GM21528 (cell line): ENCODE measurements at regions not wholly inside any gene's neighbourhood (a gene's known extent, or its start where the extent isn't known, plus 50 kb on each side); places are given as distances from the start of the nearest gene placed in this dataset.
A peak's percentile ranks its signal among the peaks of the same experiment; 100 is the strongest.

Experiments
- ATAC-seq: cut with Tn5 transposase; IDR thresholded peaks from one replicate; pipeline ENCODE4 v1.9.1; 2021; ENCODE audit warnings: mild to moderate bottlenecking, moderate library complexity; ENCODE audit not compliant: unreplicated experiment, low FRiP score

DNA sequence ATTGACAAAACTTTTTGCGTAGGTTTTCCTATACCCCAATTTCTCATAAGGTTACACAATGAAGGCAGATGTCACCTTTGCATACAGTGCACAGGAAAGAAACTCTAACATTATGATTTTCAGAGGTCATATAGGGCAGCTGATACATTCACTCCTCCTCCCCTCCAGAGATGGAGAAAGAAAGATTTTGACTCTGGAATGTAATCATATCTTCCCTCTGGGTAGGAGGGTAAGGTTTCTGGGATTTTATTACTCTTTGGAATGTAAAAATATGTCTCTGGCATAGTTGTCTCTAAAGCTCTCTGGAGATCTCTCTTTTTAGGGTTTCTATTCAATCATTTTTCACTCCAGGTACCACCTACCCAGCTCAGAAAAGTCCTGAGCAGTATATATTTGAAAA is 398.3 kb downstream of the GPD2 start:
- no peak for ATAC-seq

DNA sequence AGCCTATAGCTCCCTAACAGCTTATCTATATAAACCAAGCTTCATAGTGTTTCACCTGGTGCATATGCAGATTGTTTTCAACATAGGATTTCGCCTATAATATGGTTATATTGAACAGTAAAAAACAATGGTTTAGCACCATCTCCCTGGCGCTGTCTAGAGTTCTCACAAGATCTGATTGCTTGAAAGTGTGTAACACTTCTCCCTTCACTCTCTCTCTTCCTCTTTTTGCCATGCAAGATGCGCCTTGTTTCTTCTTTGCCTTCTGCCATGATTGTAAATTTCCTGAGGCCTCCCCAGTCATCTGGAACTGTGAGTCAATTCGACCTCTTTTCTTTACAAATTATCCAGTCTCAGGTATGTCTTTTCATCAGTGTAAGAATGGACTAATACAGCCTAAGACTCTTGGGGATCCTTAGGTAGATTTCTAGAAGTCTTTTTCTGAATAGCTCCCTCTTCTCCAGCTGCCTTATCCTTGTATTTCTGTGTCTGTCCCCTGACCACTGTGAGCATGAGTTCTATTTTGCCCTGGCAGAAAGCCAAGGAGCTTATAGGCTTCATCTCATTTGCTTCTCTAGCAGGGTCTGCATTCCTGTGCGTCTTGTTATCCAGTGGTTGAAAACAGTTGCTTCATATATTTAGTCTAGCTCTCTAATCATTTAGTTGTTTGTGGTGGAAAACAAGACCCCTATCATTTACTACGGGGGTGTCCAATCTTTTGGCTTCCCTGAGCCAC is 401.6 kb downstream of the GPD2 start:
- no peak for ATAC-seq

DNA sequence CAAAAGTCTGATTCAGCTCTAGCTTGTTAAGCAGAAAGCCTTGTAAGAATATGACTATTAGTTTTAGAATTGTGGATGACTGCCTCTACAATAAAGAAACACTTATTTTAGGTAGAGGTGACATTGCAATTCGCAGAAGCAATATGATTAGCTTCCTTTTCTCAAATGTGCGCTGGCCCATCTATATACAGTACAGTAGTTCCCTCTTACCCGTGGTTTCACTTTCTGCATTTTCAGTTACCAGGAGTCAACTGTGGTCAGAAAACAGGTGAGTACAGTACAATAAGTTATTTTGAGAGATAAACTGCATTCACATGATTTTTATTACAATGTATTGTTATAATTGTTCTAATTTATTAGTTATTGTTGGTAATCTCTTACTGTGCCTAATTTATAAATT is 405.1 kb downstream of the GPD2 start:
- ATAC-seq = no peak

DNA sequence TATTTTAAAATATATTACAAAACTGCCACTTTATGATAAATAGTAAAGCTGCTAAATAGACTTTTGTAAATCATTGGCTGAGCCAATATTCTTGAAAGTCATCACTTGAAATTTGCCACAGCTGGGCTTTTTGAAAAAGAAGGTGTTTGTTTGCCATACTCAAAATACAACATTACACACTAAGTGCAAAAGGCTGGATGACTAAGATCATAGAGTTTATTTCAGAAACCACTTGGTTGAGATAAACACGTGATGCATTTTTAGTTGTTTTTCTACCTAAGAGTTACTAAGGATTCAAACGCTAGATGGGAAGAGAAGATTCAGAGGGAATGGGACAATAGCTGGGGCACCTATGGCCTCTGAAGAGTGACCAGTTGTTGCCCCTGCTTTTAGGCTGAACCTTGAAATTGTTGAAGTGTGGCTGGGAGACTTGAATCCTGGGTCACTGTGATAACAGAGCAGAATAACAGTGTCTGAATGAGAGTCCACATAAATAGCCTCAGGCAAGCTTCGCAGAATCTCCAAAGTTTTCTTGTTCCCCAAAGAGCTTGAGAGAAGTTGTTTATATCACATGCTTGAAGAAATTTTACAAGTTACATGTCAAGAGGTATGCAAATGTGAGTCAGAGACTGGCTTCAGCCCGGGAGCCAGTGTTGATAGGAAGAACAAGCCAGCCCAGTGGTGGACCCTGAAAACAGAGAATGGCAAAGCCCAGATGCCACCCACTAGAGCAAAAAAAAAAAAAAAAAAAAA is 409.8 kb downstream of the GPD2 start:
- ATAC-seq = no peak

DNA sequence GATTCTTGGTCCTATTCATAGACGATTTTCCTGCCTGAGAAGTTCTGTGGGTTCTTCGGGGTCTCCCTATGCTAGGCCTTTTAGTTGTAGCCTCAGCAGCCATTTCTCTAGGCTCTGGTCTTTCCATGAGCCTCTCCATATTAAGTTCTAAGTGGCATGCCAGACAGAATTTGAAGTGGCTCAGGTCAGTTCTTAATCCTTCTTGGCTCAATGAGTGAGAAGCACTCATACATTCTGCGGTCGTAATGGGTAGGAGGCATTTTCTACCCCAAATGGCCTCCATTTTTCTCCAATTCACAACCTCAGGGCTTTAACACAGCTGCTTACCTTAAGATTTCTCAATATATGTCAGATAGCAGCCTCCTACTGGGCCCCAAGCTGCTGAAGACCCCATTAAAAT is 405.3 kb upstream of the GALNT5 start:
- no peak for ATAC-seq

DNA sequence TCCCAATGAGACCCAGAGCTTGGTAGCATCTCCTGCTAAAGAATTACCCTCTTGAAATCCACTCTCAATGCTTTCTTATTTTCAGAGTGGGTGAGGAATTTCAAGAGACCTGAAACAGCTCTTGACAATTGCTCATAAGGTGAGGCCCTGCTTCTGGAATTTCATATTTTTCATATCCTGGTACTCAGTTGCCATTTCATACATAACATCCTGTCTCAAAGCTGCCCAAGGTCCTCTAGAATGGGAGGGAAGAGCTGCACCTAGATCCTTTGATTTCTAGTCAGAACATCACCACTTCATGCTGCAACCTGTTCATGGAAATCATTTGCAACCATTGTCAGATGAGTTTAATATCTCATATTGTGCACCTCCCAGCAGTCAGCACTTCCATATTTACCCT is 404.8 kb upstream of the GALNT5 start:
- no peak for ATAC-seq

DNA sequence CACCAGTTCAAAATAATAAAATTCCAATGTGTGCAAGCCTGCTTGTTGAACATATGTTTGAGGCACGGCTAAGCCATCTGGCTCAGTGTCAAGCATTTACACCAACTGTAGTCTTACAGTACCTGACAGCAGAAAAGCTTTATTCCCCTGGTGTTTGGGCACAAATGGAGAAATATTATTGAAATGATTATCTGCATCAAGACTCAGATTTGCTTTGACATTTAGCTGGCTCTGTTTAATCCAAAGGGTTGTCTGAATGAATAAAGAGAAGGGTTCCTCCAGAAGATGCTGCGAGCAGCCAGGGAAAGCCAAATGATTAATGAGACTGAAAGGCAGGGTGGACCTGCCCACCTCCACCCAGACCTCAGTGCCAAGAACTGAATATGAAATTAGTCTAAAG is 393.2 kb upstream of the GALNT5 start:
- ATAC-seq = no peak

DNA sequence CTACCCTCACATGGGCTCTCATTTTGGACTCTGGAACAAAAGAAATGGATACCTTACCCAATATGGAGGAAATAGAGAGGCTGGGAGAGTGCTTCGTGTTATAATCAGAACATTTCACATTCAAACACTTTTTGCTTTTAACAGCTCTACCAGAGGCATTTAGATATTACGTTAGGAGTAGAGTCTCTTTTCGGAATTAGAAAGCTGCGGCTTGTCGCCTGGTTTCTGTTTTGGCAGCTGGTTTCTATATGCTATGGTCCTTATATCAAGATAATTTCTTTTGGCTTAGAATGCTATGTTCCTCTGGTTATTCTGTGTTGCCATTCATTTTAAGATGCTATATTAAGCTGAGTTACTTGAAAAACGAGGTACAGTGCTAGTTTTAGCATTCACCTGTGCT is 392.8 kb upstream of the GALNT5 start:
- ATAC-seq = no peak

DNA sequence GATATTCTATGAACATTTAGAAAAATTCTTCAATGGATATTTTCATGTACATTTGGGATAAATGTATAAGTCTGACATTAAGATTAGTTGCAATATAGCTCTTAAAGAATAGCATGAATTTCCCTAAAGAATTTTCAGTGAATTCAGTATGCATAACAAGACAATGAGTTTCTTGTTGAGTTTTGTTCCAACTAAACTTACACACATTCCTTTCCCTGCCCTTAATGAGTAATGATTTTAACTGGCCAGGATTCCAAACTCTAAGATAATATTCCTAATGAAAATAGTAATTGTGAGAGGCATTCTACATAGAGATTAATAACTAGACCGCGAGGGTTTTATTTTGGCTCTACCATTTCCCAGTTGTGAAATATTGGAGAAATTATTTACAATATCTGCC is 390.3 kb upstream of the GALNT5 start:
- no peak for ATAC-seq

DNA sequence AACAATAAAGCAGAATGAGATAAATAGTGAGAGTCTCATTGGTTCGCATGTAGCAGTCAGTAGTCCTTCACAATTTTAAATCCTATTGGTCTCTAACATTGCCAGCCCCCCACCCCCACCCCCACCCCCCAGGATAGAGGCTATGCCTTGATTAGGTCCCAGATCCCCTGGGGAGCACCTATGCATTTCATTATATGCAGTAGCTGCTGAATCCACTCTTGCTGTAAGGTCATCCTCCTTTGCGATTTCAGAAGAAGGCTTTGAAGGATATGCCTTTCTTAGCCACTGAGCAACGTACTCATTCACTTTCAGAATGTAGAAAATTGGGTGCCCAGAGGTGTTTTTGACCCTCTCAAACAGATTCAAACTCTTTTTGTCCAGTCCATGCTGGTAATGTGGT is 382.8 kb upstream of the GALNT5 start:
- no peak for ATAC-seq

DNA sequence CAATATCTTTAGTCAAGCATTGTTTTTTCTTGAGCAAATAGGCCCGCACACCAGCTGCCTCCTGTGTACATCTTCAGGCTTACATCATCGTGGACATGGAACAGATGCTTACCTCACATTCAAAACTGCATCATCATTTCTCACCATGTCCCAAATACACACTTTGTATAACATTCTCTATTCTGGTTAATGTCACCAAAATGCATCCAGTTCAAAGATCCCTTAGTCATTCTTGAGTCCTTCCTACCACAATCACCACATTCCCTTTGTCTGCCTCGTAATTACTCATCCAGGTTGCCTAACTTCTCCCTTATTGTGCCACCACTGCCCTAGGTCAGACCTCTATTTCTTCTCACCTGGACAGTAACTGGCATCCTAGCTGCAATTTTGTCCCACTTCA is 373.7 kb upstream of the GALNT5 start:
- no peak for ATAC-seq

DNA sequence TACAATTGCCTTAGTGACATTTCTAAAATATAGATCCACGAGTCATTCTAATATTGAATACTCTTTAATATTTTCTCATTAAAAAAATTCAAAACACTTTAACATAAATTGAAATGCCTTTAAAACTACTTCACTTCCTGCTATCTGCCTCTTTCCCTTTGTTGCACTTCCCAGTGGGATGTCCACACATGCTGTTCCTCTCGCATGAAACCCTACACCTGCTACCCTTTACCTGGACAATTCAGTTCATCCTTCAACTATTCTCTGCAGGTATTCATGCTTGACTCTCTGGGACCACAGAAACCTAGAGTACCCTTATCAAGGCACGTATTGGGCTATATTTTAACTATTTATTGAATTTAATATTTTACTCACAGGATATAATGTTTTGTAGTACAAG is 373.3 kb upstream of the GALNT5 start:
- ATAC-seq = no peak

DNA sequence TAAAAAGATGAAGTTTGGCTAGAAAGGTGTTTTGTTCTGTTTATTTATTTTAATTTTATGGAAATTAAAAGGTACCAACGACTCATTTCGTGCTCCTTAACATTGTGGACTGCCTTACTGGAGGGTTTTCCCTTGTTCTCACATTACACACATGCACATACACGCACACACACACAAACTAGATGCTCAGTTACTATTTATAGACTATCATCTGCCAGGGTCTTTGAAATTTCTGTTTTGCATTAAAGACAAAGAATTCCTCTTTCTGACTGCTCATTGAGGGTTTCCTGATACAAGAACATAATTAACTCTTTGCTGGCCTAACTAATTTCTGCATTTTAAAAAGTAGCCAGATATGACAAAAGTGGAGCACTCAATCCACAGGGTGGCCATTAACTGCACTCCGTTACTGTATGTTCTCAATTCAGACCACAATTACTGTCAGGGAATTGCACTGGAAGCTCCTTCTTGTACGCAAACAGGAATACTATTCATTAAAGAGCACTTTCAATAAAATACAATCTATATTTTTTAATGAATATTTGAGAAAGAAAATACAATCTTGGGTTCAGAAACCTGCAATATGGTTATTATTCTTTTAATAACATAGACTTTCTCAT is 366.9 kb upstream of the GALNT5 start:
- ATAC-seq = no peak

DNA sequence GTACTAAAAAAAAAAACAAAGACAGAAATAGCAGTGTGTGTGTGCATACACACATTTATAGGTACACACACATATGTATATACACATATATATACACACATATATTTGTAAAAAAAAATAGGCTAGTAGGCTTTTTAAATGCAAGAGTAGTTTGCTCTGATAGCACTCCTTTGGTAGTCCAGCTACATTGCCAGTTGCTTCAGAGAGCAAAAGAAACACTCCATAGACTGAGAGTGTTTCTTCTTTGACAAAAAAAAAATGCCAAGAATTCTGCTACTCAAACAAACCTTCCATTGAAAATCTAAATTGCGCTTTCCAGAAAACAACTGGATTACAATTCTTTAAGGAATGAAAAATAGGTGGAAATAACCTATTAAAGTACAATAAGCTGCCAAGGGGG is 365.9 kb upstream of the GALNT5 start:
- ATAC-seq = no peak

DNA sequence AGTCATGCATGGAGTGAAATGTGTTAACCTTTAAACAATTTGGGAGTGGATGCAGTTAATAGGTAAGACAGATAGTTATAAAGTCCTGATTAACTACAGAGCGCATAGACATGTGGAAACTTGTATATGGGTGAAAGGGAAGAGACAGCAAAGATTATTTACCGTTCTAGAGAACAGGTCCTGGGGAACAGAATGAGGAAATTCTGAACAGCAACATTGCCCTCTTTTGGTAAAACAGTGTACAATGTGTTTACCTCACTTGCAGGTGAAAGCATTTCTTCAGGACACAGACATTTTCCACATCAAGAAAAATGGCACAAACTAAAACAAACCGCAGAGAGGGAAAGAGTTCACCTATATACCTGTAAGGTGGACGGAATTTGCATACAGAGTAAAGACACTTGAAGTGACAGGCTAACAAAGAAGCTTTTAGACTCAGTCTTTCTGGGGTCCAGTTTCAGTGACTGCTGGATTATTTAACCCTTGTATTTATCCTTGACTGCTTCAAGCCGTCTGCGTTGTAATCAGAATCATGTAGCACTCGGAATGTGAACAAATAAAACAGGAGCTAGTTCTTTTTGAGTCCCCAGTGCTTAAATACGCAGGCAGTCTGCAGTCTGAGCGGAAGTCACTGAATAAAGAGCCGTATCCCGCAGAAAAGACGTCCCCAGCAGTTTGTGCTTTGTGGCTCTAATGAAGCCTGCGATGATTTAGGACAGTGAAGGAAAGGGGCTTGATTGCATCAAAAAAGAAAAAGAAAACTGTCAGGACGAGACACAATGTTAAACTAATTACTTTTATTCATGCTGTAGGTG is 364.8 kb upstream of the GALNT5 start:
- ATAC-seq = peak; percentile 61

DNA sequence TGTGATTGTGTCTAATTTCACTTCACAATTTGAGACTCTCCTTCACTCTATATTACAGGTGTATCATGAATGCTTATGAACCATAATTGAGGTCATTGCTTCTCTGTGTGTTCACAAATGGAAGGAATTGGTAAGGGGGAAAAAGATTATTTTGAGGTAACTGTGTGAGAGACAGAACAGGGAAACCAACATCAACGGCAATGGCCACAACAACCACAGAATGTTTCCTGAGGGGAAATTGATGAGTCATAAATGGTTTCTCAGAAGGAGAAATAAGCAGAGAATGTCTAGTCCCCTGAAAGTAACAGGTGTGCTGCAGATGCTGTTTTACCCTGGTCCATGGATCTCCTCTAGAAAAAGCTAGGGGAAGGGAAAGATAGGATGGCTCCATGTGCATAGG is 361.2 kb upstream of the GALNT5 start:
- ATAC-seq = peak; percentile 95

DNA sequence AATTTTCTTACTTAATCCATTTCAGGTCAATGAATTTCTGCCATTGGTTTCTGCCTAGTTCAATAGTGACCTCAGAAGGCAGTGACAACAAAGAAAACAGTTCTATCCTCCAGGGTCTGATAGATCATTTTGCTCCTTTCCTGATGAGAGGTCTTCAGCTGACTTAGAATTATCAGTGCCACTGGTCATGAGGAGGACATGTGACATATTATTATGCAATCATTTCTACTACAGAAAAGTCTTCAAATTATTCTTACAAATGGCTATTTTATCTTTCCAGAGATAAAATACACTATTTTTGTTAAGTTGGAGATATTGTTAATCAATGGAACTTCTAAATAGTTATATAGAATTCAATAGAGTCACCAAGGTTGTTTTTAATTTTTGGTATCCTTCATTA is 360.0 kb upstream of the GALNT5 start:
- no peak for ATAC-seq

DNA sequence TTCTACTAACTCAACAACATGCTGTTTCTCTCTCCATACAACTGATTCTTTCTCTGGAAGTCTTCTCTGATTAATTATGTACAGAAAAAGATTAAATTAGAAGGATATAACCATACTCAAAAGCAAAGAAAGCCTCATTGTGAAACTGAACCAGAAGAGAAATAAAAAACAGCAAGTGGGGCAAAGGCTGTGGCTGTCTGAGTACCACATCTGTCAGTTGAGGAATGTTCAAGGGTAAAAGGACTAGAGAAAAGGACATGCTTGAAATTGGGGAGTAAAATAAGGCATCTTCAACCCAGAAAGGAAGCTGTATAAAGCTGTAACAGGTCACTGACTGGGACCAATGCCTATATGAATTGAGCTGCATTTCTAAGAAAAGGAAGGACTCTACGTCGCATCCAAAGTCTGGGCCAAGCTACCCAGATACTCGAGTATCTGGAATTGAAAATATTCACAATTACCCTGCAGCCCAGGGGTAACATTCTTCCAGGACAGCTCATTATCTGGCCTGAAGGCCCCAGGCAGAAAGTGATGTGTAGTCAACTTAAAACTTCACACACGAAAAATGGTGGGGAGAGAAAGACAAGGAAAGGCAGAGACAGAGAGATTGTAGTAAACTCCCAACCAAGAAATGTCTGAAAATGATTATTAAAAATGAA is 356.0 kb upstream of the GALNT5 start:
- ATAC-seq = no peak

DNA sequence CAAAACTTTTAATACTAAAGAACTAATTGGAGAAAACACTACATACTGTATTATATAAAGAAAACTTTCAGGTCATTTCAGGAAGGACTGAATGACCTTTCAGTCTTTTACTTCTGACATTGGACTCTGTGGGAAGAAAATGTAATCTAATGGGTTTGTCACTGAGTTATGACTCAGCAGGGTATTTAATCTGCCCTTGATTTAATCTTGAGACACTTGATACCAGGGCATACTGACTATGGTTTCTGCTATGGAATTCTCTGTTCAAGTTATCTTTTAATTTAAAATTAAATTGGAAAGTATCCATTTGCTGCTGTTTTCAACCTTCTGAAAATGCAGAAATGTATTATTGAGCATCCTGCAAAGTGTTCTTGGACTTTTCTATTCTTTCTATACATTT is 354.2 kb upstream of the GALNT5 start:
- ATAC-seq = no peak

DNA sequence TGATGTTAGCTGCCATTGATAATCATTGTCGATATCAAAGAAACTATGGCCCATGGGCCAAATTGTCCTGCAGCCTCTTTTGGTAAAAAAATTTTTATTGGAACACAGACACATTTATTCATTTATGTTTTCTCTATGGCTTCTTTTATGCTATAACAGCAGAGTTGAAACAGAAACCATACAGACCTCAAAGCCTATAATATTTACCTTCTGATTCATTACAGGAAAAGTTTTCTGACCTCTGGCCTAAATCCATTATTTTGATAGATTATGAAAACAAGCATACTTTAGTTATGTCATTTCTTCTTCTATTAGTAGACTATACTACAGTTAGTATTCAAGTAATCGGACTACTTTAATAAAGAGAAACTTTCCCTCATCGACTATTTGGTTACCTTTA is 349.7 kb upstream of the GALNT5 start:
- peak; percentile 66 for ATAC-seq

DNA sequence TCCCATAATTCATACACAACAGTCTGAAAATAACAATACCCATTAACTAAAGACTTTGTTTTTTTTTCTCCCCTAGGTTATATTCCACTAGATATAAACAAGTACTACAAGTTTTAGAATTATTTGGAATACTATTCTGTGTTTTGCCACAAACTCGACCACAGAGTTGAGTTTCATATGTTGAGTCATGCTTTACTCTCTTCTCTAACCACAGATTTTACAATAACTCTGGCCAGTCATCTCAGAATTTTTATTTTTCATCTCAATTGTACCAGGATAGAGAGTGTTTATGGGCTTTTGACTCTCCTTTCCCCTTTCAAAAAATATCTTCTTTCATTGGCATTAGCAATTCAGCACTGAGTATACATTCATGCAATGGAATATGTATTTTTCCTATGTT is 348.7 kb upstream of the GALNT5 start:
- no peak for ATAC-seq
